HL-60 (cell line): ENCODE measurements at regions not wholly inside any gene's neighbourhood (a gene's known extent, or its start where the extent isn't known, plus 50 kb on each side); places are given as distances from the start of the nearest gene placed in this dataset.

Experiments
- DNase-seq, 2 experiments: peaks; one replicate each; pipeline ENCODE4 v3.0.0-alpha.2; 2010 to 2020; ENCODE audit warnings: low read depth in 1 of 2, low spot score in 1 of 2
- H3K27ac ChIP-seq: fragments of 250-450 bp; sonication (Bioruptor Pico); replicated peaks from 2 replicates; pipeline ENCODE4 v1.5.1; 2020; ENCODE audit warnings: mild to moderate bottlenecking, moderate library complexity
- H3K27me3 ChIP-seq: fragments of 250-450 bp; sonication (Bioruptor Pico); 2 replicates; pipeline ENCODE4 v1.5.1; 2021; ENCODE audit warnings: mild to moderate bottlenecking, moderate library complexity; ENCODE audit not compliant: insufficient read depth, poor library complexity, severe bottlenecking
- H3K4me3 ChIP-seq: replicated peaks from 2 replicates; pipeline ENCODE4 v1.5.1; 2011; ENCODE audit warnings: mild to moderate bottlenecking, control low read depth, low read length; ENCODE audit not compliant: insufficient read depth
- CTCF ChIP-seq: IDR thresholded peaks from one replicate; pipeline ENCODE4 v1.5.1; 2011; ENCODE audit warnings: low read length, control low read depth, inconsistent platforms; ENCODE audit not compliant: insufficient read depth
- GABPA ChIP-seq: IDR thresholded peaks from 2 replicates; pipeline ENCODE4 v1.6.1; 2012; ENCODE audit warnings: low read depth
- POLR2AphosphoS5 ChIP-seq: IDR thresholded peaks from 2 replicates; pipeline ENCODE4 v1.6.1; 2012; ENCODE audit warnings: low read depth
- SPI1 ChIP-seq: IDR thresholded peaks from 2 replicates; pipeline ENCODE4 v1.6.1; 2012; ENCODE audit warnings: low read depth, mild to moderate bottlenecking, borderline replicate concordance
- TF ChIP-seq, protein P1 (sequence below): IDR thresholded peaks from 2 replicates; pipeline ENCODE4 v1.6.1; 2012; ENCODE audit warnings: low read depth; ENCODE audit not compliant: insufficient replicate concordance

- DNase-seq: no peak
These were observed 394.0 kb upstream of the SYT1 start for GRCh38 chr12:78470354-78471195.

GRCh38 chr12:78473136-78473535, 391.4 kb upstream of the SYT1 start:
- Histone ChIP-seq H3K27ac (no peak overlapping the region), H3K4me3 (no peak overlapping the region), H3K27me3 (no peaks in the 10 kb centered on the region)
- TF ChIP-seq, protein P1, sequence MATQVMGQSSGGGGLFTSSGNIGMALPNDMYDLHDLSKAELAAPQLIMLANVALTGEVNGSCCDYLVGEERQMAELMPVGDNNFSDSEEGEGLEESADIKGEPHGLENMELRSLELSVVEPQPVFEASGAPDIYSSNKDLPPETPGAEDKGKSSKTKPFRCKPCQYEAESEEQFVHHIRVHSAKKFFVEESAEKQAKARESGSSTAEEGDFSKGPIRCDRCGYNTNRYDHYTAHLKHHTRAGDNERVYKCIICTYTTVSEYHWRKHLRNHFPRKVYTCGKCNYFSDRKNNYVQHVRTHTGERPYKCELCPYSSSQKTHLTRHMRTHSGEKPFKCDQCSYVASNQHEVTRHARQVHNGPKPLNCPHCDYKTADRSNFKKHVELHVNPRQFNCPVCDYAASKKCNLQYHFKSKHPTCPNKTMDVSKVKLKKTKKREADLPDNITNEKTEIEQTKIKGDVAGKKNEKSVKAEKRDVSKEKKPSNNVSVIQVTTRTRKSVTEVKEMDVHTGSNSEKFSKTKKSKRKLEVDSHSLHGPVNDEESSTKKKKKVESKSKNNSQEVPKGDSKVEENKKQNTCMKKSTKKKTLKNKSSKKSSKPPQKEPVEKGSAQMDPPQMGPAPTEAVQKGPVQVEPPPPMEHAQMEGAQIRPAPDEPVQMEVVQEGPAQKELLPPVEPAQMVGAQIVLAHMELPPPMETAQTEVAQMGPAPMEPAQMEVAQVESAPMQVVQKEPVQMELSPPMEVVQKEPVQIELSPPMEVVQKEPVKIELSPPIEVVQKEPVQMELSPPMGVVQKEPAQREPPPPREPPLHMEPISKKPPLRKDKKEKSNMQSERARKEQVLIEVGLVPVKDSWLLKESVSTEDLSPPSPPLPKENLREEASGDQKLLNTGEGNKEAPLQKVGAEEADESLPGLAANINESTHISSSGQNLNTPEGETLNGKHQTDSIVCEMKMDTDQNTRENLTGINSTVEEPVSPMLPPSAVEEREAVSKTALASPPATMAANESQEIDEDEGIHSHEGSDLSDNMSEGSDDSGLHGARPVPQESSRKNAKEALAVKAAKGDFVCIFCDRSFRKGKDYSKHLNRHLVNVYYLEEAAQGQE: no peak
- TF ChIP-seq GABPA: no peak
- TF ChIP-seq SPI1: no peak
- no peak for TF ChIP-seq POLR2AphosphoS5
- TF ChIP-seq CTCF: no peak
- DNase-seq: no peak

More at GRCh38 chr12:78470354-78471195, 394.0 kb upstream of the SYT1 start:
- TF ChIP-seq POLR2AphosphoS5 (no peak), GABPA (no peak), CTCF (no peak), SPI1 (no peak)
- TF ChIP-seq, protein P1: no peak
- H3K4me3 ChIP-seq: no peak overlapping the region
- no peaks in the 10 kb centered on the region for H3K27me3 ChIP-seq
- H3K27ac ChIP-seq: no peak overlapping the region

GRCh38 chr12:78473561-78473960, 391.0 kb upstream of the SYT1 start:
- H3K27ac ChIP-seq: no peak overlapping the region
- H3K4me3 ChIP-seq: no peak overlapping the region
- DNase-seq: no peak
- TF ChIP-seq, protein P1: no peak
- no peak for TF ChIP-seq POLR2AphosphoS5
- TF ChIP-seq CTCF: no peak
- no peak for TF ChIP-seq SPI1
- TF ChIP-seq GABPA: no peak
- no peaks in the 10 kb centered on the region for H3K27me3 ChIP-seq
